ENCODE measurements at regions not wholly inside any gene's neighbourhood (a gene's known extent, or its start where the extent isn't known, plus 50 kb on each side); places are given as distances from the start of the nearest gene placed in this dataset.

- peak; percentile 27 for DNase-seq
Measured at GRCh38 chr4:186936496-186937375, 213.1 kb upstream of the FAT1 start.

DNA sequence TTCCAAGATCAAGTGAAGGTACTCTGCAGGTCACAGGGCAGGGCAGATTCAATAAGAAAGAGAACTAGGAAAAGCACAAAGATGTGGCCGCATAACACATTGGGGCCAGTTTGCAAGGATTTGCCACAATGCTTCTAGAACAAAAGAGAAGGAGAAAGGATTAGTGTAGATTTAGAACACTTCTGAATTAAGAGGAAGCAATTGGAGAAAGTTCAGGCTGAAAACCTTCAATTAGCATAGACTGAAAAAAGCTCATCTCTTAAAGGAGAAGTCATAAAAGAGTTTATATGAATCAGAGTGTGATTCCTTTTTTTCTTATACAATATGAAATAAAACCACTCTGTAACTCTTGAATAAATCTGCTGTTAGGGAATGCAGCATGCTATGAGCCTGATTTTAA lies 215.6 kb upstream of the FAT1 start:
- no peak for DNase-seq

DNA sequence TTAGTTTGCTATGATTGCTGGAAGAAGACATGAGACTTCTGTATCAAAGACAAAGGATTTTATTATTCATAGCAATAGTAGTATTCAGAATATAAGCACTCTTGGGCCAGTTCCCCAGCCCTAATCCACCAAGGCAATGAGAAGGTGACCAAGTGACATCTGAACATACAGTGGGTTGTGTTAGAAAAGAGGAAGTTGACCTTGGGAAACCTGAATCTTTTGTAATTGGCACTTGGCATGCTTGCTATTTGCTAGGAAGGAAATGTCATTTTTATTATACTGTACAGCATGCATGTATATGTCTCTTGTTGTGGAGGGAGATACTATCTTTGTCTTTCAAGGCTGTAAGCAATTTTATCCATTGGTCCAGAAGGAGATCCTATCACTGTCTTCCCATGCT lies 216.1 kb upstream of the FAT1 start:
- no peak for DNase-seq

- no peak for DNase-seq
Measured at GRCh38 chr4:186940476-186940875, 216.8 kb upstream of the FAT1 start.

DNA sequence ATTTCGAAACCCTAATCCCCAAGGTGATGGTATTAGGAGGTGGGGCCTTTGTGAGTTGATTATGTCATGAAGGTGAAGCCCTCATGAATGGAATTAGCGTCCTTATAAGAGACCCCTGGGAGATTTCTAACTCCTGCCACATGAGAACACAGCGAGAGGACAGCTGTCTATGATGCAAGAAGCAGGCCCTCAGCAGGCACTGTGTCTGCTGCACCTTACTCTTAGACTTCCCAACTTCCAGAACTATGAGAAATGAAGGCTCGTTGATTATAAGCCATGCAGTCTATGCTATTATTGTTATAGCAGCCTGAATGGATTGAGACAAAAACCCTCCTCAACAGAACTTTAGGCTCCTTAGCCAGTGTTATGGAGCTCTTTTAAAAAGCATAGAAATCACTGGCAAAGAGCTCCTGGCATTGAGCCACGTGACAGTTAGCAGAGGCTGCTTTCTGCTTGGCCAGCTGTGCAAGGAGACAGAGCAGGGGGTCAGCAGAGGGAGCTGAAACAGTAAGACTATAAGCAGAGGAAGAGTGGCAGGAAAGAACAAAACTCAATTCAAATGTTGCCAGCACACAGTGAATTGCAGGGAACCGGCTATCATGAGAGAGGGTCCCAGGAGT lies 219.2 kb upstream of the FAT1 start:
- no peak for DNase-seq

DNA sequence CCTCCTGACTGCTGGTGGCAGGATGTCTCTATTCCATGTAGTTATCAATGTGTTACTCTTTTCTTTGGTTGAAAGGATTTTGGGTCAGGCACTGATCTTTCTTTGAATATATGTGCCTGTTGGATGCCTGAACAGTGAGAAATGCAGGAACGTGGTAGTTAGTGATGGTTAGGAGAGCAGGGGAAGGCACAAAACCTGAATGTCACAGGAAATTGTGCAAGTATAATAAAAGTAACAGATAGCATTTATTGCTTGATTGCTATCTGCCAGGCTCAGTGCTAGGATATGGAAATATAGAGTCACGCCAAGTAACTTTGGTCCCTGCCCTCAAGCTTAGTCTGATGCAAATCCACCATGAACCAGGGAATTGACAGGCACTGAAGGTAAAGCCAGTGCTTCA lies 219.8 kb upstream of the FAT1 start:
- no peak for DNase-seq

DNA sequence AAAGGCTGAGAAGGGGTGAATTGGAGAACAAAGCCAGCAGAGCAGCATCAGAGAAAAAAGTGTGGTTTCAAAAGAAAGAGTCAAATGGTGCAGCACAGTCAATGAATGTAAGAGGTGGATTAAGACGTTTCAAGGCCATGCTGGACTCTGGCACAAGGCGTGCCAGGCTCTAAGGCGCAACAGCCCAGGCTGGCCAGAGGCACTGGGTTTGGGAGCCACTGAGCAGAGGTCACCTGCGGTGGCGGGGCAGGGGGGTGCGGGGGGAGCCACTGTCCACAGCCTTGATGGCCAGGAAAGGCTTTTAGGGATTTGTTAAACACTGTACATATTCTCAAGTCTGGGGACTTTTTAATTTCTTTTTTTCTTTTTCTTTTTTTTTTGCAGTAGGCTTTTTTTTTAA lies 222.5 kb upstream of the FAT1 start:
- DNase-seq = no peak

GRCh38 chr4:186946682-186947294 lies 223.1 kb upstream of the FAT1 start:
- DNase-seq = no peak

DNA sequence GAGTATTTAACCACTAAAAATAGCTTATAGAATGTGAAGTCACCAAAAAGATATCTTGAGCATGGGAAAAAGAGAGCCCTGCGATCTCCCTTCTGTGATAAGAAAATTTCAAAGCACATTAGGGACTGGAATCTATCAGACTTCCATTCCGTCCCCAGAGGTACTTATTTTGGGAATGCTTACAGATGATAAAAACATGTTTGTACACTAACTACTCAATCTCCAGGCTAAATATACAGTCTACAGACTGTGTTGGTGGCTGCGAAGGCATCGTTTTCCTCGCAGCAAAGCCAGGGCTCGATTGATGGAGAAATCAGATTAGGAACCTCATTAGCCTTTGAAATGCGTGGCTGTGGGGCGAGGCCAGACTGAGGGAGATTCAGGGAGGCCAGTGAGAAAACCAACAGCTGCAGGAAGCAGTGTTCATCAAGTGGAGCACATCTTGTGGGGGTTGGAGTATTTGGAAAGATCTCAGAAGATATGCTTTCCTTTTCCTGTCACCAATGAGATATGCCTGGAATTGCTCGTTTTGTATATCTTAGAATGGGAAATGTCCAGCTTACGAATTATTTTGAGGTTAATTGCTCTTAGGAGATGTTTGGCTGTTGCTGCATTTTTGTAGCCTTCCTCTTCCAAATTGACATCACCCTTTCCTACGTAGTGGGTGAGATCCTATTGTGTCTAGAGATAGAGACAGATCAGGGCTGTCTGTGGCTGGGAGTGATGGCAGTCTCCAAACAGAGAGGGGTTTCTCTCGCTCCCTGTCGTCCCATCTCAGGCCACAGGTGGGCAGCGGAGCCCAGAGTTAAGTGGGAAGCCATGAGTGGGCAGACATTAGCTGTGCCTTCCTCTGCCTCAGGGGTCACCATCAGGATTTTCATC lies 224.9 kb upstream of the FAT1 start:
- no peak for DNase-seq

DNA sequence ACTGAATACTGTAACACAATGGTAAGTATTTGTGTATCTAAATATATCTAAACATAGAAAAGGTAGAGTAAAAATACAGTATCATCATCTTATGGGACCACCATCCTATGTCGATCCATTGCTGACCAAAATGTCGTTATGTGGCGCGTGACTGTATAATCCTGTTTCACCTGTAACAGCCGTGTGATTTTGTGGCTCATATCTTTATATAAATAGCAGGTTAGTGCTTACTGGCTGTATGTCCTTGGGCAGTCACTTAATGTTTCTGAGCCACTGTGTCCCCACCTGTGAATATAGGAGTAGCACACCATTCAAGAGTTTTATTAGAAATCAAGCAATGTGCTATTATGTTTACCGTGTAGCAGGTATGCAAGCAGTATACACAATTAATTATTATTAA lies 226.2 kb upstream of the FAT1 start:
- DNase-seq = no peak

GRCh38 chr4:186952709-186953108 lies 229.1 kb upstream of the FAT1 start:
- DNase-seq = no peak

GRCh38 chr4:186953599-186954260 lies 230.1 kb upstream of the FAT1 start:
- DNase-seq = no peak

- DNase-seq = no peak
Measured at GRCh38 chr4:186954509-186954908, 230.9 kb upstream of the FAT1 start.

GRCh38 chr4:186954956-186955355 lies 231.3 kb upstream of the FAT1 start:
- no peak for DNase-seq

GRCh38 chr4:186957952-186958555 lies 234.4 kb upstream of the FAT1 start:
- no peak for DNase-seq

- DNase-seq = no peak
Measured at GRCh38 chr4:186958726-186959350, 235.2 kb upstream of the FAT1 start.

GRCh38 chr4:186979961-186980745 lies 256.5 kb upstream of the FAT1 start:
- DNase-seq = no peak

DNA sequence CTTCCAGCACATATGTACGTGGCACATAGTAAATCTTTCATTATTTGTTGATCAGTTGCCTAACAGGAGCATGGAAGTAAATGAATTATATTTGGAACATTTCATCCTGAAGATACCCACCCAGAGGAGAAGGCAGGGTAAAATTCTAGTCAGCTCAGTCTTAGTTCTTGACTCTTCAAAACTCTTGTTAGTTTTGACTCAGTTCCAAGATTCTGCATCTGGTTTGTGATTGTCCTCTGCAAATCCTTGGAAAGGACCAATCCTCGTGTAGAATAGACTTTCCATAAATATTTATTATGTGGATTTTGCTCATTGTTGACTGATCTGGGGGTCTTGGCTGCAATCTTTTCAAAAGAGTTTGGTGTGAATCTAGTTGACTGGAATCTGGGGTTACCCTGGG lies 257.5 kb upstream of the FAT1 start:
- no peak for DNase-seq

- peak; percentile 58 for DNase-seq
Measured at GRCh38 chr4:186982160-186982559, 258.5 kb upstream of the FAT1 start.

GRCh38 chr4:186984105-186984644 lies 260.5 kb upstream of the FAT1 start:
- DNase-seq = no peak

Measured in DMS153 (cell line).